HepG2 (cell line): ENCODE measurements at regions not wholly inside any gene's neighbourhood (a gene's known extent, or its start where the extent isn't known, plus 50 kb on each side); places are given as distances from the start of the nearest gene placed in this dataset.

Experiments
- PHB2 ChIP-seq: fragments of 450-650 bp; IDR thresholded peaks from 2 replicates; pipeline ENCODE4 v1.6.1; 2018; ENCODE audit not compliant: partially characterized antibody
- PRPF4 ChIP-seq: fragments of 200-400 bp; formaldehyde crosslinking; IDR thresholded peaks from 2 replicates; pipeline ENCODE4 v1.6.1; 2016; ENCODE audit warnings: low read length, low read depth; ENCODE audit not compliant: poor library complexity, severe bottlenecking
- ZBTB40 ChIP-seq, 2 experiments: fragments of 450-650 bp in 1 of 2; sonication (generic) in 1 of 2; formaldehyde crosslinking in 1 of 2; IDR thresholded peaks; 2 replicates each; pipeline versions ENCODE4 v1.6.1 to v1.8.0; 2016 to 2022; ENCODE audit warnings: antibody characterized with exemption in 1 of 2, mild to moderate bottlenecking in 1 of 2, missing genetic modification reagents in 1 of 2

DNA sequence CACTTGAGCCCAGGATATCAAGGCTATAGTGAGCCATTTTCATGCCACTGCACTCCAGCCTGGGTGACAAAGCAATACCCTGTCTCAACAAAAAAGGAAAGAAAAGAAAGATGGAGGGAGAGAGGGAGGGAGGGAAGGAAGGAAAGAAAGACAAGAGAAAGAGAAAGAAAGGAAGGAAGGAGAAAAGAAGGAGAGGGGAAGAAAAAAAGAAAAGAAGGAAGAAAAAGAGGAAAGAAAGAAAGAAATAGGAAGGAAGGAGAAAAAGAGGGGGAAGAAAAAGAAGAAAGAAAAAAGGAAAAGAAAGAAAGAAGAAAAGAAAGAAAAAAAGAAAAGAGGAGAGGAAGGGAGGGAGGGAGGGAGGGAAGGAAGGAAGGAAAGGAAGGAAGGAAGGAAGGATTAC, 321.5 kb upstream of the CNTNAP2 start (continued):
- TF ChIP-seq ZBTB40 (IDR thresholded peaks at IDR 0.05) (no peak), ZBTB40 (CRISPR knock-in tag; IDR thresholded peaks at IDR 0.05) (no peak), PRPF4 (no peak), PHB2 (no peak)
- TF ChIP-seq, all 625 proteins: peak for 0
